Hepatocyte (in vitro differentiated cells): ENCODE measurements at regions not wholly inside any gene's neighbourhood (a gene's known extent, or its start where the extent isn't known, plus 50 kb on each side); places are given as distances from the start of the nearest gene placed in this dataset.

Experiments
- EZH2phosphoT487 ChIP-seq: fragments of 200-600 bp; sonication (generic); IDR thresholded peaks from one replicate; pipeline ENCODE4 v1.6.1; 2018; ENCODE audit warnings: antibody characterized with exemption, mild to moderate bottlenecking, low read depth, moderate library complexity; ENCODE audit not compliant: unreplicated experiment, severe bottlenecking
- TF ChIP-seq, protein P1 (sequence below): fragments of 200-600 bp; sonication (generic); IDR thresholded peaks from 2 replicates; pipeline ENCODE4 v1.5.1; 2016; ENCODE audit warnings: antibody characterized with exemption, mild to moderate bottlenecking; ENCODE audit not compliant: poor library complexity

DNA sequence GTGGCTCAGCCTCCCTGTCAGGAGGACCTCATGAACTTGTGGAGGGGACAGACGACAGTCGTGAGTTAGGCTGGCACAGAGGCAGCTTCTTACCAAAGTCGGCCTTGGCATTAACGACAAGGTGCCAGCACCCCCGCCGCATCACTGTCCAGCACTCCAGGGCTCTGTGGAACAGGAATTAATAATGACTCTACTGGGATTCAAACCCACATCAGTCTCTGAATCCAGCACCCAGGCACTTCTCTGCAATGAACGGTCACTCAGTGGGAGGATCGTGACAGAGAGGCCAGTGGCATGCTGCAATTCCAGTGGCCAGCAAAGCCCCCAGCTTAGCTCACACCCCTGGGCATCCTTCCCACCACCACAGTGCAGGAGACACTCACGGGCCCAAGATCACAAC is 263.3 kb upstream of the ADAMTS16 start:
- TF ChIP-seq, protein P1, sequence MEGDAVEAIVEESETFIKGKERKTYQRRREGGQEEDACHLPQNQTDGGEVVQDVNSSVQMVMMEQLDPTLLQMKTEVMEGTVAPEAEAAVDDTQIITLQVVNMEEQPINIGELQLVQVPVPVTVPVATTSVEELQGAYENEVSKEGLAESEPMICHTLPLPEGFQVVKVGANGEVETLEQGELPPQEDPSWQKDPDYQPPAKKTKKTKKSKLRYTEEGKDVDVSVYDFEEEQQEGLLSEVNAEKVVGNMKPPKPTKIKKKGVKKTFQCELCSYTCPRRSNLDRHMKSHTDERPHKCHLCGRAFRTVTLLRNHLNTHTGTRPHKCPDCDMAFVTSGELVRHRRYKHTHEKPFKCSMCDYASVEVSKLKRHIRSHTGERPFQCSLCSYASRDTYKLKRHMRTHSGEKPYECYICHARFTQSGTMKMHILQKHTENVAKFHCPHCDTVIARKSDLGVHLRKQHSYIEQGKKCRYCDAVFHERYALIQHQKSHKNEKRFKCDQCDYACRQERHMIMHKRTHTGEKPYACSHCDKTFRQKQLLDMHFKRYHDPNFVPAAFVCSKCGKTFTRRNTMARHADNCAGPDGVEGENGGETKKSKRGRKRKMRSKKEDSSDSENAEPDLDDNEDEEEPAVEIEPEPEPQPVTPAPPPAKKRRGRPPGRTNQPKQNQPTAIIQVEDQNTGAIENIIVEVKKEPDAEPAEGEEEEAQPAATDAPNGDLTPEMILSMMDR = no peak
- TF ChIP-seq EZH2phosphoT487 = no peak
